ENCODE measurements at regions not wholly inside any gene's neighbourhood (a gene's known extent, or its start where the extent isn't known, plus 50 kb on each side); places are given as distances from the start of the nearest gene placed in this dataset.

- TF ChIP-seq CTCF (IDR thresholded peaks at IDR 0.05) (no peak), POLR2A (IDR thresholded peaks at IDR 0.05) (no peak)
Observed at GRCh38 chr4:74541667-74542066, 96.7 kb downstream of the AREG start.
